ENCODE measurements at regions not wholly inside any gene's neighbourhood (a gene's known extent, or its start where the extent isn't known, plus 50 kb on each side); places are given as distances from the start of the nearest gene placed in this dataset.

GRCh38 chr13:70864731-70865130, 756.5 kb upstream of the KLHL1 start:
- WGBS (ENCODE audit: extremely low coverage, insufficient read length, low lambda C conversion rate), result no CpG with 5 or more reads among the region's 2 CpGs
- Histone ChIP-seq H4K20me1 (ENCODE audit: control insufficient read depth, insufficient read depth, insufficient read length) (no peaks in the 10 kb centered on the region), H3K23me2 (ENCODE audit: insufficient read length, low read depth, low read length, poor library complexity, severe bottlenecking) (no peaks in the 10 kb centered on the region), H3K27me3 (ENCODE audit: insufficient read depth, low read length) (no peaks in the 10 kb centered on the region), H4K5ac (ENCODE audit: insufficient read length, low read depth, low read length) (no peak overlapping the region), H2AK5ac (ENCODE audit: insufficient read length, low read length) (no peak overlapping the region), H3K4me1 (ENCODE audit: insufficient read depth, low read length) (no peaks in the 10 kb centered on the region), H3T11ph (ENCODE audit: low read length) (no peak overlapping the region), H3K79me2 (ENCODE audit: insufficient read depth, low read length) (no peaks in the 10 kb centered on the region), H2BK12ac (ENCODE audit: insufficient read length, low read depth, low read length) (no peak overlapping the region), H4K8ac (replicated peaks; ENCODE audit: insufficient read length, low read depth, low read length) (no peak overlapping the region), H2BK5ac (ENCODE audit: insufficient read length, low read length) (no peak overlapping the region), H4K91ac (ENCODE audit: insufficient read length, low read depth, low read length) (no peak overlapping the region), H3K4ac (ENCODE audit: low read depth, low read length) (no peak overlapping the region), H3K27ac (ENCODE audit: insufficient read length, low read depth, low read length) (no peak overlapping the region), H3K4me2 (ENCODE audit: insufficient read depth, insufficient read length, low read length) (no peak overlapping the region), H3K23ac (ENCODE audit: insufficient read length, low read depth, low read length) (no peak overlapping the region), H3K9me3 (ENCODE audit: control insufficient read depth, low read depth, low read length) (no peaks in the 10 kb centered on the region), H3K18ac (ENCODE audit: insufficient read length, low read depth, low read length) (no peak overlapping the region), H2BK120ac (ENCODE audit: low read depth, low read length, poor library complexity, severe bottlenecking) (no peak overlapping the region), H2BK20ac (ENCODE audit: low read depth, low read length, poor library complexity, severe bottlenecking) (no peak overlapping the region), H3K56ac (ENCODE audit: insufficient read length, low read depth, low read length) (no peak overlapping the region), H3K9ac (ENCODE audit: extremely low read depth, insufficient read length, low read length) (no peak overlapping the region), H3K14ac (ENCODE audit: insufficient read depth, low read length) (no peak overlapping the region), H2AFZ (ENCODE audit: low read length) (no peak overlapping the region), H3K79me1 (ENCODE audit: insufficient read depth, low read depth, low read length, poor library complexity, severe bottlenecking) (no peaks in the 10 kb centered on the region), H2BK15ac (ENCODE audit: low read depth, low read length) (no peak overlapping the region)
- no peak overlapping the region for H3K27ac Mint-ChIP-seq
- H3K4me1 Mint-ChIP-seq, result no peaks in the 10 kb centered on the region
- H3K27me3 Mint-ChIP-seq (ENCODE audit: low read depth), result no peaks in the 10 kb centered on the region
- H3K36me3 Mint-ChIP-seq (ENCODE audit: insufficient read depth in 1 of 3, low read depth in 3 of 3), result peaks cover 0 to 8% (median 0%) of the 10 kb centered on the region in 3 experiments; a peak in 3 of 7 replicates
- H3K9me3 Mint-ChIP-seq, result peaks cover 0 to 9% of the 10 kb centered on the region in 2 experiments; a peak in 4 of 5 replicates
- no peak overlapping the region for H3K4me3 Mint-ChIP-seq
- no peak for DNase-seq
- TF ChIP-seq CTCF (conservative IDR thresholded peaks at IDR 0.05), result no peak
